HepG2 (cell line): ENCODE measurements at regions not wholly inside any gene's neighbourhood (a gene's known extent, or its start where the extent isn't known, plus 50 kb on each side); places are given as distances from the start of the nearest gene placed in this dataset.

Source experiments
- BORCS8-MEF2B ChIP-seq: sonication (generic); formaldehyde crosslinking; IDR thresholded peaks from 2 replicates; pipeline ENCODE4 v1.8.0; 2022; ENCODE audit warnings: mild to moderate bottlenecking, missing genetic modification reagents
- KLF16 ChIP-seq, 2 experiments: sonication (generic) in 1 of 2; formaldehyde crosslinking in 1 of 2; IDR thresholded peaks; 2 replicates each; pipeline versions ENCODE4 v1.6.1 to v1.8.0; 2016 to 2023; ENCODE audit warnings: missing genetic modification reagents in 2 of 2, missing compliant biosample characterization in 1 of 2
- MXD4 ChIP-seq: IDR thresholded peaks from 2 replicates; pipeline ENCODE4 v1.6.1; 2016; ENCODE audit warnings: mild to moderate bottlenecking, missing biosample characterization, missing genetic modification reagents
- RBAK ChIP-seq: sonication (generic); formaldehyde crosslinking; IDR thresholded peaks from 2 replicates; pipeline ENCODE4 v1.5.1; 2020; ENCODE audit warnings: mild to moderate bottlenecking, missing genetic modification reagents
- TF ChIP-seq, protein P1 (sequence below): sonication (generic); formaldehyde crosslinking; IDR thresholded peaks from 2 replicates; pipeline ENCODE4 v1.4.0; 2020; ENCODE audit warnings: missing genetic modification reagents
- TF ChIP-seq, protein P2 (sequence below): sonication (generic); formaldehyde crosslinking; IDR thresholded peaks from 2 replicates; pipeline ENCODE4 v1.5.0; 2020; ENCODE audit warnings: mild to moderate bottlenecking, missing genetic modification reagents, moderate library complexity
- TF ChIP-seq, protein P3 (sequence below): sonication (generic); formaldehyde crosslinking; IDR thresholded peaks from 2 replicates; pipeline ENCODE4 v1.4.0; 2020; ENCODE audit warnings: mild to moderate bottlenecking, missing genetic modification reagents

DNA sequence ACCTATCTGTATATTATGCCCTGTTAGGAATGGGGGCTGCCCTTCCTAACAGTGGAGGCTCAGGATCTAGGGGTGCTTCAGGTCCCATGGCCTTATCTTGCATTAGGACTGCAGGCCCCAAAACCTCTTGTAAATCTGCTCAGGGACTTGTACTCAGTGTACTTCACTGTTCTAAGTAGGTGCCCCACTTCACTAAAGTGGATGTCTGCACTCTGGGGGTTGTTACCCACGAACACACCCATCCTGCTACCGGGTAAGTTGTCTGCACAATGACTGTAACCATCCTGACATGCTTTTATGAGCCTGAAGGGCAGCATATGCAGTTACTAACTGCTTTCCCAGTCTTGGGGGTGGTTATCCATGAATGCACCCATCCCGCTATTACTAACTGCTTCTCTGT lies 163.0 kb downstream of the PTCSC3 start:
- TF ChIP-seq RBAK (CRISPR knock-in tag) = no peak
- TF ChIP-seq, protein P1, sequence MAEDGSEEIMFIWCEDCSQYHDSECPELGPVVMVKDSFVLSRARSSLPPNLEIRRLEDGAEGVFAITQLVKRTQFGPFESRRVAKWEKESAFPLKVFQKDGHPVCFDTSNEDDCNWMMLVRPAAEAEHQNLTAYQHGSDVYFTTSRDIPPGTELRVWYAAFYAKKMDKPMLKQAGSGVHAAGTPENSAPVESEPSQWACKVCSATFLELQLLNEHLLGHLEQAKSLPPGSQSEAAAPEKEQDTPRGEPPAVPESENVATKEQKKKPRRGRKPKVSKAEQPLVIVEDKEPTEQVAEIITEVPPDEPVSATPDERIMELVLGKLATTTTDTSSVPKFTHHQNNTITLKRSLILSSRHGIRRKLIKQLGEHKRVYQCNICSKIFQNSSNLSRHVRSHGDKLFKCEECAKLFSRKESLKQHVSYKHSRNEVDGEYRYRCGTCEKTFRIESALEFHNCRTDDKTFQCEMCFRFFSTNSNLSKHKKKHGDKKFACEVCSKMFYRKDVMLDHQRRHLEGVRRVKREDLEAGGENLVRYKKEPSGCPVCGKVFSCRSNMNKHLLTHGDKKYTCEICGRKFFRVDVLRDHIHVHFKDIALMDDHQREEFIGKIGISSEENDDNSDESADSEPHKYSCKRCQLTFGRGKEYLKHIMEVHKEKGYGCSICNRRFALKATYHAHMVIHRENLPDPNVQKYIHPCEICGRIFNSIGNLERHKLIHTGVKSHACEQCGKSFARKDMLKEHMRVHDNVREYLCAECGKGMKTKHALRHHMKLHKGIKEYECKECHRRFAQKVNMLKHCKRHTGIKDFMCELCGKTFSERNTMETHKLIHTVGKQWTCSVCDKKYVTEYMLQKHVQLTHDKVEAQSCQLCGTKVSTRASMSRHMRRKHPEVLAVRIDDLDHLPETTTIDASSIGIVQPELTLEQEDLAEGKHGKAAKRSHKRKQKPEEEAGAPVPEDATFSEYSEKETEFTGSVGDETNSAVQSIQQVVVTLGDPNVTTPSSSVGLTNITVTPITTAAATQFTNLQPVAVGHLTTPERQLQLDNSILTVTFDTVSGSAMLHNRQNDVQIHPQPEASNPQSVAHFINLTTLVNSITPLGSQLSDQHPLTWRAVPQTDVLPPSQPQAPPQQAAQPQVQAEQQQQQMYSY (CRISPR knock-in tag) = no peak
- TF ChIP-seq, protein P2, sequence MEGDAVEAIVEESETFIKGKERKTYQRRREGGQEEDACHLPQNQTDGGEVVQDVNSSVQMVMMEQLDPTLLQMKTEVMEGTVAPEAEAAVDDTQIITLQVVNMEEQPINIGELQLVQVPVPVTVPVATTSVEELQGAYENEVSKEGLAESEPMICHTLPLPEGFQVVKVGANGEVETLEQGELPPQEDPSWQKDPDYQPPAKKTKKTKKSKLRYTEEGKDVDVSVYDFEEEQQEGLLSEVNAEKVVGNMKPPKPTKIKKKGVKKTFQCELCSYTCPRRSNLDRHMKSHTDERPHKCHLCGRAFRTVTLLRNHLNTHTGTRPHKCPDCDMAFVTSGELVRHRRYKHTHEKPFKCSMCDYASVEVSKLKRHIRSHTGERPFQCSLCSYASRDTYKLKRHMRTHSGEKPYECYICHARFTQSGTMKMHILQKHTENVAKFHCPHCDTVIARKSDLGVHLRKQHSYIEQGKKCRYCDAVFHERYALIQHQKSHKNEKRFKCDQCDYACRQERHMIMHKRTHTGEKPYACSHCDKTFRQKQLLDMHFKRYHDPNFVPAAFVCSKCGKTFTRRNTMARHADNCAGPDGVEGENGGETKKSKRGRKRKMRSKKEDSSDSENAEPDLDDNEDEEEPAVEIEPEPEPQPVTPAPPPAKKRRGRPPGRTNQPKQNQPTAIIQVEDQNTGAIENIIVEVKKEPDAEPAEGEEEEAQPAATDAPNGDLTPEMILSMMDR (CRISPR knock-in tag) = no peak
- TF ChIP-seq BORCS8-MEF2B (CRISPR knock-in tag) = no peak
- no peak for TF ChIP-seq MXD4 (CRISPR knock-in tag)
- no peak for TF ChIP-seq KLF16 (CRISPR knock-in tag; IDR thresholded peaks at IDR 0.05)
- TF ChIP-seq, protein P3, sequence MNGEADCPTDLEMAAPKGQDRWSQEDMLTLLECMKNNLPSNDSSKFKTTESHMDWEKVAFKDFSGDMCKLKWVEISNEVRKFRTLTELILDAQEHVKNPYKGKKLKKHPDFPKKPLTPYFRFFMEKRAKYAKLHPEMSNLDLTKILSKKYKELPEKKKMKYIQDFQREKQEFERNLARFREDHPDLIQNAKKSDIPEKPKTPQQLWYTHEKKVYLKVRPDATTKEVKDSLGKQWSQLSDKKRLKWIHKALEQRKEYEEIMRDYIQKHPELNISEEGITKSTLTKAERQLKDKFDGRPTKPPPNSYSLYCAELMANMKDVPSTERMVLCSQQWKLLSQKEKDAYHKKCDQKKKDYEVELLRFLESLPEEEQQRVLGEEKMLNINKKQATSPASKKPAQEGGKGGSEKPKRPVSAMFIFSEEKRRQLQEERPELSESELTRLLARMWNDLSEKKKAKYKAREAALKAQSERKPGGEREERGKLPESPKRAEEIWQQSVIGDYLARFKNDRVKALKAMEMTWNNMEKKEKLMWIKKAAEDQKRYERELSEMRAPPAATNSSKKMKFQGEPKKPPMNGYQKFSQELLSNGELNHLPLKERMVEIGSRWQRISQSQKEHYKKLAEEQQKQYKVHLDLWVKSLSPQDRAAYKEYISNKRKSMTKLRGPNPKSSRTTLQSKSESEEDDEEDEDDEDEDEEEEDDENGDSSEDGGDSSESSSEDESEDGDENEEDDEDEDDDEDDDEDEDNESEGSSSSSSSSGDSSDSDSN (CRISPR knock-in tag) = no peak
